NCI-H146 treated with DMSO at 0.1 percent for 48 hours (cell line): ENCODE measurements at regions not wholly inside any gene's neighbourhood (a gene's known extent, or its start where the extent isn't known, plus 50 kb on each side); places are given as distances from the start of the nearest gene placed in this dataset.
"Not testable (repeated sequence)": the region's sequence is repeated elsewhere in the genome, so short reads cannot be mapped to it uniquely, and the experiment has no call there.

Source experiments
- DNase-seq: peaks from one replicate; lab custom pipeline; 2025; ENCODE audit not compliant: unreplicated experiment; lab: John Stamatoyannopoulos, UW

- DNase-seq = not testable (repeated sequence)
Observed at GRCh38 chr15:96984121-96984671, 653.7 kb downstream of the NR2F2 start.

- no peak for DNase-seq
Observed at GRCh38 chr15:96992817-96993216, 662.3 kb downstream of the NR2F2 start.

GRCh38 chr15:96997538-96997937 lies 667.0 kb downstream of the NR2F2 start:
- no peak for DNase-seq

GRCh38 chr15:97009031-97009431 lies 678.5 kb downstream of the NR2F2 start:
- no peak for DNase-seq

GRCh38 chr15:97012986-97013385 lies 682.5 kb downstream of the NR2F2 start:
- DNase-seq = no peak

- DNase-seq = no peak
Observed at GRCh38 chr15:97013491-97013890, 683.0 kb downstream of the NR2F2 start.

- DNase-seq = no peak
Observed at GRCh38 chr15:97014001-97014400, 683.5 kb downstream of the NR2F2 start.

GRCh38 chr15:97023488-97023844 lies 693.0 kb downstream of the NR2F2 start:
- no peak for DNase-seq

GRCh38 chr15:97026781-97027180 lies 696.3 kb downstream of the NR2F2 start:
- DNase-seq = no peak

- no peak for DNase-seq
Observed at GRCh38 chr15:97027772-97028171, 697.3 kb downstream of the NR2F2 start.

GRCh38 chr15:97030251-97030650 lies 699.8 kb downstream of the NR2F2 start:
- no peak for DNase-seq

- DNase-seq = no peak
Observed at GRCh38 chr15:97036301-97036700, 705.8 kb downstream of the NR2F2 start.

- DNase-seq = no peak
Observed at GRCh38 chr15:97037080-97037479, 706.6 kb downstream of the NR2F2 start.

- no peak for DNase-seq
Observed at GRCh38 chr15:97045666-97046421, 715.3 kb downstream of the NR2F2 start.

- no peak for DNase-seq
Observed at GRCh38 chr15:97052513-97052912, 722.0 kb downstream of the NR2F2 start.

- no peak for DNase-seq
Observed at GRCh38 chr15:97053635-97054034, 723.1 kb downstream of the NR2F2 start.

GRCh38 chr15:97057503-97057902 lies 727.0 kb downstream of the NR2F2 start:
- no peak for DNase-seq

- no peak for DNase-seq
Observed at GRCh38 chr15:97059281-97059680, 728.8 kb downstream of the NR2F2 start.

GRCh38 chr15:97061392-97061791 lies 730.9 kb downstream of the NR2F2 start:
- DNase-seq = no peak

GRCh38 chr15:97071668-97072067 lies 741.2 kb downstream of the NR2F2 start:
- no peak for DNase-seq

GRCh38 chr15:97072545-97072944 lies 742.0 kb downstream of the NR2F2 start:
- DNase-seq = no peak

- no peak for DNase-seq
Observed at GRCh38 chr15:97076011-97076410, 745.5 kb downstream of the NR2F2 start.

- no peak for DNase-seq
Observed at GRCh38 chr15:97077975-97078374, 747.5 kb downstream of the NR2F2 start.
